ENCODE measurements at regions not wholly inside any gene's neighbourhood (a gene's known extent, or its start where the extent isn't known, plus 50 kb on each side); places are given as distances from the start of the nearest gene placed in this dataset.

- Histone ChIP-seq H3K9me3 (ENCODE audit: insufficient read depth, low read depth) (no peaks in the 10 kb centered on the region), H3K9me2 (ENCODE audit: insufficient read depth) (no peaks in the 10 kb centered on the region; the same call in 1 of the 2 replicates), H3K4me1 (replicated peaks; ENCODE audit: insufficient read depth) (no peaks in the 10 kb centered on the region), H3K4me3 (no peak overlapping the region), H3F3A (ENCODE audit: insufficient read depth, low read depth) (no peaks in the 10 kb centered on the region), H3K27me3 (ENCODE audit: insufficient read depth, low read depth) (no peaks in the 10 kb centered on the region), H3K36me3 (ENCODE audit: low read depth) (no peaks in the 10 kb centered on the region), H2AFZ (no peak overlapping the region; the same call in 1 of the 2 replicates), H3K27ac (no peak overlapping the region), H4K20me1 (ENCODE audit: insufficient read depth) (no peaks in the 10 kb centered on the region), H3K79me2 (ENCODE audit: low read depth) (no peaks in the 10 kb centered on the region), H3K4me2 (no peak overlapping the region)
- BruUV-seq (replicated peaks) = no TSS peak
- ChIA-PET POLR2A (ENCODE audit: unreplicated experiment) (no interaction called here), CTCF (interaction anchor here (0.6 kb wide), 1 partner anchor 521 kb away, joined by 3 read pairs; no protein-coding TSS in a partner anchor)
- peak; percentile 59 for TF ChIP-seq CTCF (conservative IDR thresholded peaks at IDR 0.05)
- TF ChIP-seq EZH2 (IDR thresholded peaks at IDR 0.05; ENCODE audit: low read depth) = no peak
- peak in 1 of 2 experiments; percentile 7 for DNase-seq
- intact Hi-C loops (cut with micrococcal nuclease; ENCODE audit: unreplicated experiment) = loop anchor here (1.0 kb wide), 1 partner anchor 522 kb away; no protein-coding TSS in a partner anchor
These were observed 117.7 kb downstream of the CTH start for GRCh38 chr1:70528590-70529333.

- H3K27me3 ChIP-seq (ENCODE audit: insufficient read depth, low read depth) = no peaks in the 10 kb centered on the region
- H3K4me1 ChIP-seq (replicated peaks; ENCODE audit: insufficient read depth) = no peaks in the 10 kb centered on the region
- CTCF ChIA-PET = no interaction called here
- 0 out of 2 replicates have a peak, but pooled peaks cover 3% of the 10 kb centered on the region for H3K9me2 ChIP-seq (ENCODE audit: insufficient read depth)
- H3K9me3 ChIP-seq (ENCODE audit: insufficient read depth, low read depth) = no peaks in the 10 kb centered on the region
- H2AFZ ChIP-seq = no peak overlapping the region
- intact Hi-C loops (cut with micrococcal nuclease; ENCODE audit: unreplicated experiment) = no loop called here
- H4K20me1 ChIP-seq (ENCODE audit: insufficient read depth) = no peaks in the 10 kb centered on the region
- H3K4me3 ChIP-seq = no peak overlapping the region
- H3K36me3 ChIP-seq (ENCODE audit: low read depth) = no peaks in the 10 kb centered on the region
- H3K4me2 ChIP-seq = no peak overlapping the region
- H3K79me2 ChIP-seq (ENCODE audit: low read depth) = no peaks in the 10 kb centered on the region
- DNase-seq = no peak
- no peak overlapping the region for H3K27ac ChIP-seq
- BruUV-seq (replicated peaks) = no TSS peak
- no peaks in the 10 kb centered on the region for H3F3A ChIP-seq (ENCODE audit: insufficient read depth, low read depth)
- TF ChIP-seq EZH2 (IDR thresholded peaks at IDR 0.05; ENCODE audit: low read depth) (no peak), CTCF (conservative IDR thresholded peaks at IDR 0.05) (no peak)
- POLR2A ChIA-PET (ENCODE audit: unreplicated experiment) = no interaction called here
These were observed 125.8 kb downstream of the CTH start for GRCh38 chr1:70536708-70537366.

- BruUV-seq (replicated peaks) = no TSS peak
- no peaks in the 10 kb centered on the region for H3K4me1 ChIP-seq (replicated peaks; ENCODE audit: insufficient read depth)
- H4K20me1 ChIP-seq (ENCODE audit: insufficient read depth) = no peaks in the 10 kb centered on the region
- H3K36me3 ChIP-seq (ENCODE audit: low read depth) = no peaks in the 10 kb centered on the region
- no peak overlapping the region for H3K27ac ChIP-seq
- no peak overlapping the region for H3K4me3 ChIP-seq
- H2AFZ ChIP-seq = no peak overlapping the region
- no peaks in the 10 kb centered on the region for H3K9me3 ChIP-seq (ENCODE audit: insufficient read depth, low read depth)
- no peak for DNase-seq
- H3F3A ChIP-seq (ENCODE audit: insufficient read depth, low read depth) = no peaks in the 10 kb centered on the region
- TF ChIP-seq EZH2 (IDR thresholded peaks at IDR 0.05; ENCODE audit: low read depth) (no peak), CTCF (conservative IDR thresholded peaks at IDR 0.05) (no peak)
- intact Hi-C loops (cut with micrococcal nuclease; ENCODE audit: unreplicated experiment) = no loop called here
- H3K79me2 ChIP-seq (ENCODE audit: low read depth) = no peaks in the 10 kb centered on the region
- ChIA-PET CTCF (no interaction called here), POLR2A (ENCODE audit: unreplicated experiment) (no interaction called here)
- no peak overlapping the region for H3K4me2 ChIP-seq
- H3K27me3 ChIP-seq (ENCODE audit: insufficient read depth, low read depth) = no peaks in the 10 kb centered on the region
- H3K9me2 ChIP-seq (ENCODE audit: insufficient read depth) = 0 out of 2 replicates have a peak, but pooled peaks cover 3% of the 10 kb centered on the region
These were observed 126.7 kb downstream of the CTH start for GRCh38 chr1:70537788-70538187.

Measured in PC-9 (cell line).